A673 (cell line): ENCODE measurements at regions not wholly inside any gene's neighbourhood (a gene's known extent, or its start where the extent isn't known, plus 50 kb on each side); places are given as distances from the start of the nearest gene placed in this dataset.

ENCODE experiments used
- CTCF ChIP-seq: fragments of 300-800, 200-600 bp; sonication (generic); conservative IDR thresholded peaks from 2 replicates; pipeline ENCODE4 v1.5.1; 2017; ENCODE audit warnings: low read depth, mild to moderate bottlenecking, antibody characterized with exemption, low read length, moderate library complexity, mixed read lengths
- EZH2 ChIP-seq: fragments of 200-600 bp; sonication (generic); IDR thresholded peaks from 2 replicates; pipeline ENCODE4 v1.6.1; 2017; ENCODE audit warnings: borderline replicate concordance, low read depth, mild to moderate bottlenecking, mixed read lengths, antibody characterized with exemption, low read length; ENCODE audit not compliant: poor library complexity, severe bottlenecking

- TF ChIP-seq CTCF (no peak), EZH2 (no peak)
Measured at GRCh38 chr3:107432013-107432515, 54.8 kb downstream of the CCDC54 start.
